DMS 273 (cell line): ENCODE measurements at regions not wholly inside any gene's neighbourhood (a gene's known extent, or its start where the extent isn't known, plus 50 kb on each side); places are given as distances from the start of the nearest gene placed in this dataset.
"Not testable (repeated sequence)": the region's sequence is repeated elsewhere in the genome, so short reads cannot be mapped to it uniquely, and the experiment has no call there.

Source experiments
- DNase-seq: peaks from one replicate; lab custom pipeline; 2025; ENCODE audit not compliant: unreplicated experiment; lab: John Stamatoyannopoulos, UW

- DNase-seq = no peak
These were observed 108.9 kb upstream of the BARHL2 start for GRCh38 chr1:90826024-90826423.

GRCh38 chr1:90824551-90824950 is 107.4 kb upstream of the BARHL2 start:
- no peak for DNase-seq

- peak; percentile 62 for DNase-seq
These were observed 106.6 kb upstream of the BARHL2 start for GRCh38 chr1:90823686-90824085.

GRCh38 chr1:90821788-90822359 is 104.8 kb upstream of the BARHL2 start:
- peak; percentile 18 for DNase-seq

GRCh38 chr1:90821152-90821787 is 104.2 kb upstream of the BARHL2 start:
- no peak for DNase-seq

GRCh38 chr1:90820745-90821144 is 103.6 kb upstream of the BARHL2 start:
- no peak for DNase-seq

- no peak for DNase-seq
These were observed 100.3 kb upstream of the BARHL2 start for GRCh38 chr1:90817399-90817798.

- not testable (repeated sequence) for DNase-seq
These were observed 95.1 kb upstream of the BARHL2 start for GRCh38 chr1:90812237-90812636.

- not testable (repeated sequence) for DNase-seq
These were observed 94.4 kb upstream of the BARHL2 start for GRCh38 chr1:90811444-90811950.

GRCh38 chr1:90810681-90811080 is 93.6 kb upstream of the BARHL2 start:
- DNase-seq = no peak

- DNase-seq = no peak
These were observed 92.9 kb upstream of the BARHL2 start for GRCh38 chr1:90809996-90810395.

- no peak for DNase-seq
These were observed 92.0 kb upstream of the BARHL2 start for GRCh38 chr1:90809093-90809492.

- no peak for DNase-seq
These were observed 90.2 kb upstream of the BARHL2 start for GRCh38 chr1:90807329-90807728.

- DNase-seq = no peak
These were observed 85.5 kb upstream of the BARHL2 start for GRCh38 chr1:90802622-90803021.

- DNase-seq = peak; percentile 78
These were observed 83.1 kb upstream of the BARHL2 start for GRCh38 chr1:90800012-90800717.

GRCh38 chr1:90799326-90799725 is 82.2 kb upstream of the BARHL2 start:
- DNase-seq = peak; percentile 52

GRCh38 chr1:90798883-90799282 is 81.8 kb upstream of the BARHL2 start:
- DNase-seq = no peak

GRCh38 chr1:90798344-90798743 is 81.2 kb upstream of the BARHL2 start:
- DNase-seq = no peak

- DNase-seq = no peak
These were observed 78.3 kb upstream of the BARHL2 start for GRCh38 chr1:90795431-90795830.

GRCh38 chr1:90786709-90787108 is 69.6 kb upstream of the BARHL2 start:
- DNase-seq = no peak

- no peak for DNase-seq
These were observed 67.2 kb upstream of the BARHL2 start for GRCh38 chr1:90784186-90784847.

- no peak for DNase-seq
These were observed 66.1 kb upstream of the BARHL2 start for GRCh38 chr1:90783181-90783580.
